ENCODE measurements at regions not wholly inside any gene's neighbourhood (a gene's known extent, or its start where the extent isn't known, plus 50 kb on each side); places are given as distances from the start of the nearest gene placed in this dataset.
A peak's percentile ranks its signal among the peaks of the same experiment; 100 is the strongest.

- no peaks in the 10 kb centered on the region for H3K27me3 ChIP-seq (ENCODE audit: control insufficient read depth, insufficient read depth, low read length)
- TF ChIP-seq CTCF (IDR thresholded peaks at IDR 0.05; ENCODE audit: borderline replicate concordance, extremely low read depth, insufficient read depth): no peak
- intact Hi-C loops (cut with DNase I): no loop called here
- no peaks in the 10 kb centered on the region for H3K9me3 ChIP-seq (ENCODE audit: control insufficient read depth in 2 of 3, insufficient read depth in 1 of 3, low read length in 3 of 3)
- no peak overlapping the region for H3K27ac ChIP-seq (ENCODE audit: low read depth in 2 of 2, low read length in 2 of 2)
- H3K36me3 ChIP-seq (ENCODE audit: control insufficient read depth in 2 of 3, insufficient read depth in 3 of 3, low read length in 3 of 3): no peaks in the 10 kb centered on the region
- H3K4me3 ChIP-seq (ENCODE audit: low read length in 3 of 3): no peak overlapping the region
- no peak overlapping the region for H3K9ac ChIP-seq (ENCODE audit: low read length in 3 of 3)
- no peak for DNase-seq
- H3K4me1 ChIP-seq (ENCODE audit: control insufficient read depth in 2 of 3, insufficient read depth in 2 of 3, low read depth in 1 of 3, low read length in 3 of 3): no peaks in the 10 kb centered on the region
- FAIRE-seq: no peak
Measured at GRCh38 chrX:34848281-34848680, 94.3 kb upstream of the FAM47B start.

GRCh38 chrX:34849371-34849770 is 93.2 kb upstream of the FAM47B start:
- no peak overlapping the region for H3K27ac ChIP-seq (ENCODE audit: low read depth in 2 of 2, low read length in 2 of 2)
- no peak for TF ChIP-seq CTCF (IDR thresholded peaks at IDR 0.05; ENCODE audit: borderline replicate concordance, extremely low read depth, insufficient read depth)

GRCh38 chrX:34859191-34859590 is 83.4 kb upstream of the FAM47B start:
- no peak for TF ChIP-seq CTCF (IDR thresholded peaks at IDR 0.05; ENCODE audit: borderline replicate concordance, extremely low read depth, insufficient read depth)
- no peaks in the 10 kb centered on the region for H3K36me3 ChIP-seq (ENCODE audit: control insufficient read depth in 2 of 3, insufficient read depth in 3 of 3, low read length in 3 of 3)
- FAIRE-seq (no peak), DNase-seq (no peak)
- H3K4me1 ChIP-seq (ENCODE audit: control insufficient read depth in 2 of 3, insufficient read depth in 2 of 3, low read depth in 1 of 3, low read length in 3 of 3): no peaks in the 10 kb centered on the region
- no peaks in the 10 kb centered on the region for H3K9me3 ChIP-seq (ENCODE audit: control insufficient read depth in 2 of 3, insufficient read depth in 1 of 3, low read length in 3 of 3)
- no peak overlapping the region for H3K27ac ChIP-seq (ENCODE audit: low read depth in 2 of 2, low read length in 2 of 2)
- no peak overlapping the region for H3K9ac ChIP-seq (ENCODE audit: low read length in 3 of 3)
- H3K4me3 ChIP-seq (ENCODE audit: low read length in 3 of 3): no peak overlapping the region
- peaks cover 2% of the 10 kb centered on the region for H3K27me3 ChIP-seq (ENCODE audit: control insufficient read depth, insufficient read depth, low read length)
- intact Hi-C loops (cut with DNase I): no loop called here

More at GRCh38 chrX:34849371-34849770, 93.2 kb upstream of the FAM47B start:
- H3K27me3 ChIP-seq (ENCODE audit: control insufficient read depth, insufficient read depth, low read length): no peaks in the 10 kb centered on the region
- FAIRE-seq: peak; percentile 32
- intact Hi-C loops (cut with DNase I): no loop called here
- H3K36me3 ChIP-seq (ENCODE audit: control insufficient read depth in 2 of 3, insufficient read depth in 3 of 3, low read length in 3 of 3): no peaks in the 10 kb centered on the region
- H3K4me1 ChIP-seq (ENCODE audit: control insufficient read depth in 2 of 3, insufficient read depth in 2 of 3, low read depth in 1 of 3, low read length in 3 of 3): no peaks in the 10 kb centered on the region
- no peak overlapping the region for H3K4me3 ChIP-seq (ENCODE audit: low read length in 3 of 3)
- DNase-seq: no peak
- no peaks in the 10 kb centered on the region for H3K9me3 ChIP-seq (ENCODE audit: control insufficient read depth in 2 of 3, insufficient read depth in 1 of 3, low read length in 3 of 3)
- H3K9ac ChIP-seq (ENCODE audit: low read length in 3 of 3): no peak overlapping the region

GRCh38 chrX:34863906-34864305 is 78.7 kb upstream of the FAM47B start:
- Histone ChIP-seq H3K4me3 (ENCODE audit: low read length in 3 of 3) (no peak overlapping the region), H3K9me3 (ENCODE audit: control insufficient read depth in 2 of 3, insufficient read depth in 1 of 3, low read length in 3 of 3) (no peaks in the 10 kb centered on the region), H3K4me1 (ENCODE audit: control insufficient read depth in 2 of 3, insufficient read depth in 2 of 3, low read depth in 1 of 3, low read length in 3 of 3) (no peaks in the 10 kb centered on the region), H3K36me3 (ENCODE audit: control insufficient read depth in 2 of 3, insufficient read depth in 3 of 3, low read length in 3 of 3) (no peaks in the 10 kb centered on the region), H3K9ac (ENCODE audit: low read length in 3 of 3) (no peak overlapping the region), H3K27me3 (ENCODE audit: control insufficient read depth, insufficient read depth, low read length) (peaks cover 2% of the 10 kb centered on the region), H3K27ac (ENCODE audit: low read depth in 2 of 2, low read length in 2 of 2) (no peak overlapping the region)
- TF ChIP-seq CTCF (IDR thresholded peaks at IDR 0.05; ENCODE audit: borderline replicate concordance, extremely low read depth, insufficient read depth): no peak
- intact Hi-C loops (cut with DNase I): no loop called here
- FAIRE-seq (no peak), DNase-seq (no peak)

Measured in kidney (tissue), 13 donors.